ENCODE measurements at regions not wholly inside any gene's neighbourhood (a gene's known extent, or its start where the extent isn't known, plus 50 kb on each side); places are given as distances from the start of the nearest gene placed in this dataset.
"Not testable (repeated sequence)": the region's sequence is repeated elsewhere in the genome, so short reads cannot be mapped to it uniquely, and the experiment has no call there.

- H3K27me3 Mint-ChIP-seq (ENCODE audit: insufficient read depth, low read depth, poor library complexity); H3K36me3 ChIP-seq (ENCODE audit: insufficient read depth); H3K79me2 ChIP-seq (replicated peaks; ENCODE audit: insufficient read depth); DNase-seq (ENCODE audit: low spot score); H3F3A ChIP-seq (replicated peaks; ENCODE audit: low read depth); H2AFZ ChIP-seq; H3K4me3 Mint-ChIP-seq; H3K9me2 ChIP-seq (ENCODE audit: insufficient read depth); H3K4me1 ChIP-seq (ENCODE audit: insufficient read depth); H3K4me2 ChIP-seq; H3K4me3 ChIP-seq; H3K4me1 Mint-ChIP-seq; H4K20me1 ChIP-seq (replicated peaks; ENCODE audit: insufficient read depth); H3K9me3 Mint-ChIP-seq; H3K27me3 ChIP-seq (ENCODE audit: insufficient read depth); H3K27ac Mint-ChIP-seq; H3K27ac ChIP-seq (ENCODE audit: low read depth); ATAC-seq; H3K36me3 Mint-ChIP-seq (ENCODE audit: low read depth): not testable (repeated sequence)
These were observed 250.1 kb downstream of the TOX3 start for GRCh38 chr16:52296706-52297315.

GRCh38 chr16:52296076-52296475 lies 250.9 kb downstream of the TOX3 start:
- H3K27ac Mint-ChIP-seq, result no peak overlapping the region
- Histone ChIP-seq H3K4me3 (no peak overlapping the region), H4K20me1 (replicated peaks; ENCODE audit: insufficient read depth) (no peaks in the 10 kb centered on the region), H3K79me2 (replicated peaks; ENCODE audit: insufficient read depth) (no peaks in the 10 kb centered on the region), H2AFZ (no peak overlapping the region), H3K36me3 (ENCODE audit: insufficient read depth) (no peaks in the 10 kb centered on the region), H3K9me2 (ENCODE audit: insufficient read depth) (peaks cover 6% of the 10 kb centered on the region; the same call in 1 of the 2 replicates), H3F3A (replicated peaks; ENCODE audit: low read depth) (no peaks in the 10 kb centered on the region), H3K4me1 (ENCODE audit: insufficient read depth) (no peaks in the 10 kb centered on the region), H3K27me3 (ENCODE audit: insufficient read depth) (no peaks in the 10 kb centered on the region), H3K27ac (ENCODE audit: low read depth) (no peak overlapping the region), H3K4me2 (no peak overlapping the region)
- H3K36me3 Mint-ChIP-seq (ENCODE audit: low read depth), result no peaks in the 10 kb centered on the region
- no peaks in the 10 kb centered on the region for H3K9me3 Mint-ChIP-seq
- H3K4me1 Mint-ChIP-seq, result no peaks in the 10 kb centered on the region; the same call in 2 of the 3 replicates
- DNase-seq (ENCODE audit: low spot score) (no peak), ATAC-seq (no peak)
- no peaks in the 10 kb centered on the region for H3K27me3 Mint-ChIP-seq (ENCODE audit: insufficient read depth, low read depth, poor library complexity)
- no peak overlapping the region for H3K4me3 Mint-ChIP-seq
- TF ChIP-seq, protein P1, sequence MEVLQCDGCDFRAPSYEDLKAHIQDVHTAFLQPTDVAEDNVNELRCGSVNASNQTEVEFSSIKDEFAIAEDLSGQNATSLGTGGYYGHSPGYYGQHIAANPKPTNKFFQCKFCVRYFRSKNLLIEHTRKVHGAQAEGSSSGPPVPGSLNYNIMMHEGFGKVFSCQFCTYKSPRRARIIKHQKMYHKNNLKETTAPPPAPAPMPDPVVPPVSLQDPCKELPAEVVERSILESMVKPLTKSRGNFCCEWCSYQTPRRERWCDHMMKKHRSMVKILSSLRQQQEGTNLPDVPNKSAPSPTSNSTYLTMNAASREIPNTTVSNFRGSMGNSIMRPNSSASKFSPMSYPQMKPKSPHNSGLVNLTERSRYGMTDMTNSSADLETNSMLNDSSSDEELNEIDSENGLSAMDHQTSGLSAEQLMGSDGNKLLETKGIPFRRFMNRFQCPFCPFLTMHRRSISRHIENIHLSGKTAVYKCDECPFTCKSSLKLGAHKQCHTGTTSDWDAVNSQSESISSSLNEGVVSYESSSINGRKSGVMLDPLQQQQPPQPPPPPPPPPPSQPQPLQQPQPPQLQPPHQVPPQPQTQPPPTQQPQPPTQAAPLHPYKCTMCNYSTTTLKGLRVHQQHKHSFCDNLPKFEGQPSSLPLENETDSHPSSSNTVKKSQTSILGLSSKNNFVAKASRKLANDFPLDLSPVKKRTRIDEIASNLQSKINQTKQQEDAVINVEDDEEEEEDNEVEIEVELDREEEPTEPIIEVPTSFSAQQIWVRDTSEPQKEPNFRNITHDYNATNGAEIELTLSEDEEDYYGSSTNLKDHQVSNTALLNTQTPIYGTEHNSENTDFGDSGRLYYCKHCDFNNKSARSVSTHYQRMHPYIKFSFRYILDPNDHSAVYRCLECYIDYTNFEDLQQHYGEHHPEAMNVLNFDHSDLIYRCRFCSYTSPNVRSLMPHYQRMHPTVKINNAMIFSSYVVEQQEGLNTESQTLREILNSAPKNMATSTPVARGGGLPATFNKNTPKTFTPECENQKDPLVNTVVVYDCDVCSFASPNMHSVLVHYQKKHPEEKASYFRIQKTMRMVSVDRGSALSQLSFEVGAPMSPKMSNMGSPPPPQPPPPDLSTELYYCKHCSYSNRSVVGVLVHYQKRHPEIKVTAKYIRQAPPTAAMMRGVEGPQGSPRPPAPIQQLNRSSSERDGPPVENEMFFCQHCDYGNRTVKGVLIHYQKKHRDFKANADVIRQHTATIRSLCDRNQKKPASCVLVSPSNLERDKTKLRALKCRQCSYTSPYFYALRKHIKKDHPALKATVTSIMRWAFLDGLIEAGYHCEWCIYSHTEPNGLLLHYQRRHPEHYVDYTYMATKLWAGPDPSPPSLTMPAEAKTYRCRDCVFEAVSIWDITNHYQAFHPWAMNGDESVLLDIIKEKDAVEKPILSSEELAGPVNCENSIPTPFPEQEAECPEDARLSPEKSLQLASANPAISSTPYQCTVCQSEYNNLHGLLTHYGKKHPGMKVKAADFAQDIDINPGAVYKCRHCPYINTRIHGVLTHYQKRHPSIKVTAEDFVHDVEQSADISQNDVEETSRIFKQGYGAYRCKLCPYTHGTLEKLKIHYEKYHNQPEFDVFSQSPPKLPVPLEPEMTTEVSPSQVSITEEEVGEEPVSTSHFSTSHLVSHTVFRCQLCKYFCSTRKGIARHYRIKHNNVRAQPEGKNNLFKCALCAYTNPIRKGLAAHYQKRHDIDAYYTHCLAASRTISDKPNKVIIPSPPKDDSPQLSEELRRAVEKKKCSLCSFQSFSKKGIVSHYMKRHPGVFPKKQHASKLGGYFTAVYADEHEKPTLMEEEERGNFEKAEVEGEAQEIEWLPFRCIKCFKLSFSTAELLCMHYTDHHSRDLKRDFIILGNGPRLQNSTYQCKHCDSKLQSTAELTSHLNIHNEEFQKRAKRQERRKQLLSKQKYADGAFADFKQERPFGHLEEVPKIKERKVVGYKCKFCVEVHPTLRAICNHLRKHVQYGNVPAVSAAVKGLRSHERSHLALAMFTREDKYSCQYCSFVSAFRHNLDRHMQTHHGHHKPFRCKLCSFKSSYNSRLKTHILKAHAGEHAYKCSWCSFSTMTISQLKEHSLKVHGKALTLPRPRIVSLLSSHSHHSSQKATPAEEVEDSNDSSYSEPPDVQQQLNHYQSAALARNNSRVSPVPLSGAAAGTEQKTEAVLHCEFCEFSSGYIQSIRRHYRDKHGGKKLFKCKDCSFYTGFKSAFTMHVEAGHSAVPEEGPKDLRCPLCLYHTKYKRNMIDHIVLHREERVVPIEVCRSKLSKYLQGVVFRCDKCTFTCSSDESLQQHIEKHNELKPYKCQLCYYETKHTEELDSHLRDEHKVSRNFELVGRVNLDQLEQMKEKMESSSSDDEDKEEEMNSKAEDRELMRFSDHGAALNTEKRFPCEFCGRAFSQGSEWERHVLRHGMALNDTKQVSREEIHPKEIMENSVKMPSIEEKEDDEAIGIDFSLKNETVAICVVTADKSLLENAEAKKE (CRISPR knock-in tag; IDR thresholded peaks at IDR 0.05), result no peak
- TF ChIP-seq REST (IDR thresholded peaks at IDR 0.05; ENCODE audit: unreplicated experiment), result no peak
- no peak for TF ChIP-seq CREB1 (CRISPR knock-in tag; IDR thresholded peaks at IDR 0.05; ENCODE audit: low read depth)
- TF ChIP-seq POLR2AphosphoS5 (IDR thresholded peaks at IDR 0.05; ENCODE audit: low read depth), result no peak
- TF ChIP-seq EZH2 (IDR thresholded peaks at IDR 0.05; ENCODE audit: low read depth, unreplicated experiment), result no peak
- TF ChIP-seq JUNB (IDR thresholded peaks at IDR 0.05; ENCODE audit: unreplicated experiment), result no peak
- no peak for TF ChIP-seq ZNF114 (CRISPR knock-in tag; IDR thresholded peaks at IDR 0.05)
- TF ChIP-seq CTCF (conservative IDR thresholded peaks at IDR 0.05; ENCODE audit: low read depth in 2 of 2), result no peak
- no peak for TF ChIP-seq STAT1 (IDR thresholded peaks at IDR 0.05; ENCODE audit: unreplicated experiment)
- no peak for TF ChIP-seq EZH2phosphoT487 (IDR thresholded peaks at IDR 0.05; ENCODE audit: unreplicated experiment)
